ENCODE measurements at regions not wholly inside any gene's neighbourhood (a gene's known extent, or its start where the extent isn't known, plus 50 kb on each side); places are given as distances from the start of the nearest gene placed in this dataset.

- no peak for DNase-seq
Measured at GRCh38 chrX:71000139-71000538, 68.0 kb downstream of the SNX12 start.

- peak; percentile 34 for DNase-seq
Measured at GRCh38 chrX:70998411-70999027, 67.6 kb upstream of the SLC7A3 start.

- no peak for DNase-seq
Measured at GRCh38 chrX:70995338-70995737, 64.4 kb upstream of the SLC7A3 start.

GRCh38 chrX:70988425-70988824, 57.5 kb upstream of the SLC7A3 start:
- DNase-seq: no peak

All from CD4-positive, alpha-beta T cell treated with Interleukin-17A for 4 hours (primary cell).